ENCODE measurements at regions not wholly inside any gene's neighbourhood (a gene's known extent, or its start where the extent isn't known, plus 50 kb on each side); places are given as distances from the start of the nearest gene placed in this dataset.

DNA sequence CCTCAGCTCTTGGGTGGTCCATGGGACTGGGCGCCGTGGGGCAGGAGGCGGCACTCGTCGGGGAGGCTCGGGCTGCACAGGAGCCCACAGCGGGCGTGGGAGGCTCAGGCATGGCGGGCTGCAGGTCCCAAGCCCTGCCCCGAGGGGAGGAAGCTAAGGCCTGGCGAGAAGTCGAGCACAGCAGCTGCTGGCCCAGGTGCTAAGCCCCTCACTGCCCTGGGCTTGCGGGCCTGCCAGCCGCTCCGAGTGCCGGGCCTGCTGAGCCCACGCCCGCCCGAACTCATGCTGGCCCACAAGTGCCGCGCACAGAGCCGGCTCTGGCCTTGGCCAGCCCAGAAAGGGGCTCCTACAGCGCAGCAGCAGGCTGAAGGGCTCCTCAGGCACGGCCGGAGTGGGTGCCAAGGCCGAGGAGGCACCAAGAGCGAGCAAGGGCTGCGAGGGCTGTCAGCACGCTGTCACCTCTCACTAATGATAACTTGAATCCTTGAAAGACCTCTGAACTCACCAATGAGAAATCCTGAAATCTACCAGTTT, 1506.8 kb upstream of the WWC1 start:
- no peak overlapping the region for H3K4me2 ChIP-seq (ENCODE audit: low read length)
- H3K36me3 ChIP-seq (ENCODE audit: insufficient read depth, low read length), result no peaks in the 10 kb centered on the region
- H3K9me3 ChIP-seq (ENCODE audit: low read length), result no peaks in the 10 kb centered on the region
- TF ChIP-seq EP300 (conservative IDR thresholded peaks at IDR 0.05; ENCODE audit: poor library complexity, severe bottlenecking) (no peak), POLR2AphosphoS5 (IDR thresholded peaks at IDR 0.05) (no peak), RAD21 (conservative IDR thresholded peaks at IDR 0.05) (no peak), EZH2 (IDR thresholded peaks at IDR 0.05; ENCODE audit: borderline replicate concordance, insufficient read depth, low read length, poor library complexity, severe bottlenecking) (no peak), SMC3 (conservative IDR thresholded peaks at IDR 0.05; ENCODE audit: poor library complexity) (no peak)
- TF ChIP-seq, protein P1, sequence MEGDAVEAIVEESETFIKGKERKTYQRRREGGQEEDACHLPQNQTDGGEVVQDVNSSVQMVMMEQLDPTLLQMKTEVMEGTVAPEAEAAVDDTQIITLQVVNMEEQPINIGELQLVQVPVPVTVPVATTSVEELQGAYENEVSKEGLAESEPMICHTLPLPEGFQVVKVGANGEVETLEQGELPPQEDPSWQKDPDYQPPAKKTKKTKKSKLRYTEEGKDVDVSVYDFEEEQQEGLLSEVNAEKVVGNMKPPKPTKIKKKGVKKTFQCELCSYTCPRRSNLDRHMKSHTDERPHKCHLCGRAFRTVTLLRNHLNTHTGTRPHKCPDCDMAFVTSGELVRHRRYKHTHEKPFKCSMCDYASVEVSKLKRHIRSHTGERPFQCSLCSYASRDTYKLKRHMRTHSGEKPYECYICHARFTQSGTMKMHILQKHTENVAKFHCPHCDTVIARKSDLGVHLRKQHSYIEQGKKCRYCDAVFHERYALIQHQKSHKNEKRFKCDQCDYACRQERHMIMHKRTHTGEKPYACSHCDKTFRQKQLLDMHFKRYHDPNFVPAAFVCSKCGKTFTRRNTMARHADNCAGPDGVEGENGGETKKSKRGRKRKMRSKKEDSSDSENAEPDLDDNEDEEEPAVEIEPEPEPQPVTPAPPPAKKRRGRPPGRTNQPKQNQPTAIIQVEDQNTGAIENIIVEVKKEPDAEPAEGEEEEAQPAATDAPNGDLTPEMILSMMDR (IDR thresholded peaks at IDR 0.05; ENCODE audit: poor library complexity, severe bottlenecking), result no peak
- no peak overlapping the region for H3K4me3 ChIP-seq (ENCODE audit: low read length)
- no peaks in the 10 kb centered on the region for H3K9me2 ChIP-seq (ENCODE audit: insufficient read depth, low read length)
- H2AFZ ChIP-seq (ENCODE audit: low read depth, low read length), result no peak overlapping the region
- no peak overlapping the region for H3K9ac ChIP-seq (ENCODE audit: low read length)
- H3K79me2 ChIP-seq (replicated peaks; ENCODE audit: insufficient read depth, low read length), result no peaks in the 10 kb centered on the region
- no peaks in the 10 kb centered on the region for H3F3A ChIP-seq (ENCODE audit: insufficient read depth, low read length, poor library complexity, severe bottlenecking)
- H4K20me1 ChIP-seq (ENCODE audit: insufficient read depth), result no peaks in the 10 kb centered on the region
- H3K27me3 ChIP-seq (ENCODE audit: insufficient read depth, low read depth, low read length), result no peaks in the 10 kb centered on the region
- no peak overlapping the region for H3K27ac ChIP-seq (ENCODE audit: low read length)

DNA sequence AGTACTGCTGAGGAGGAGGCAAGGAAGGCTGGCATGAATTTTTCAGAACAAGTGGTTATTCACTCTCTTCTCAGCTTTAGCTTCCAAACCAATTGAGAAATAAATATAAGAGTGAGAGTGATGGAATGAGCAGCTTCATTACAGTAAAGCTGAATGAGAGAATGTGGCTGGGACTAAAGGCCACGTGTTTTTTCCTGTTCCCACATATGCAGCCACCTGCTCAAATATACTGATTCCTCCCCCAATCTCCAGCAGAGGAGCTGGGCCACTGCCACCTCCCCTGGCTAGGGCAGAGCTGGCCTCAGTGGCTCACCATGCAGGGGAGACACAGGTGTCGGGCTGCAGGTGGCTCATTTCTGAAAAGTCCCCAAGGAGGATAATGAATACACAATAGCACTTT, 1505.3 kb upstream of the WWC1 start:
- no peak overlapping the region for H3K4me2 ChIP-seq (ENCODE audit: low read length)
- no peaks in the 10 kb centered on the region for H3K9me3 ChIP-seq (ENCODE audit: low read length)
- H2AFZ ChIP-seq (ENCODE audit: low read depth, low read length), result no peak overlapping the region
- no peak overlapping the region for H3K9ac ChIP-seq (ENCODE audit: low read length)
- H3F3A ChIP-seq (ENCODE audit: insufficient read depth, low read length, poor library complexity, severe bottlenecking), result no peaks in the 10 kb centered on the region
- H3K36me3 ChIP-seq (ENCODE audit: insufficient read depth, low read length), result no peaks in the 10 kb centered on the region
- no peak overlapping the region for H3K27ac ChIP-seq (ENCODE audit: low read length)
- TF ChIP-seq POLR2AphosphoS5 (IDR thresholded peaks at IDR 0.05) (no peak), SMC3 (conservative IDR thresholded peaks at IDR 0.05; ENCODE audit: poor library complexity) (no peak), MXI1 (conservative IDR thresholded peaks at IDR 0.05; ENCODE audit: poor library complexity, severe bottlenecking) (no peak), TAF1 (IDR thresholded peaks at IDR 0.05; ENCODE audit: low read depth) (no peak)
- TF ChIP-seq, protein P1 (IDR thresholded peaks at IDR 0.05; ENCODE audit: poor library complexity, severe bottlenecking), result no peak
- TF ChIP-seq, protein P2, sequence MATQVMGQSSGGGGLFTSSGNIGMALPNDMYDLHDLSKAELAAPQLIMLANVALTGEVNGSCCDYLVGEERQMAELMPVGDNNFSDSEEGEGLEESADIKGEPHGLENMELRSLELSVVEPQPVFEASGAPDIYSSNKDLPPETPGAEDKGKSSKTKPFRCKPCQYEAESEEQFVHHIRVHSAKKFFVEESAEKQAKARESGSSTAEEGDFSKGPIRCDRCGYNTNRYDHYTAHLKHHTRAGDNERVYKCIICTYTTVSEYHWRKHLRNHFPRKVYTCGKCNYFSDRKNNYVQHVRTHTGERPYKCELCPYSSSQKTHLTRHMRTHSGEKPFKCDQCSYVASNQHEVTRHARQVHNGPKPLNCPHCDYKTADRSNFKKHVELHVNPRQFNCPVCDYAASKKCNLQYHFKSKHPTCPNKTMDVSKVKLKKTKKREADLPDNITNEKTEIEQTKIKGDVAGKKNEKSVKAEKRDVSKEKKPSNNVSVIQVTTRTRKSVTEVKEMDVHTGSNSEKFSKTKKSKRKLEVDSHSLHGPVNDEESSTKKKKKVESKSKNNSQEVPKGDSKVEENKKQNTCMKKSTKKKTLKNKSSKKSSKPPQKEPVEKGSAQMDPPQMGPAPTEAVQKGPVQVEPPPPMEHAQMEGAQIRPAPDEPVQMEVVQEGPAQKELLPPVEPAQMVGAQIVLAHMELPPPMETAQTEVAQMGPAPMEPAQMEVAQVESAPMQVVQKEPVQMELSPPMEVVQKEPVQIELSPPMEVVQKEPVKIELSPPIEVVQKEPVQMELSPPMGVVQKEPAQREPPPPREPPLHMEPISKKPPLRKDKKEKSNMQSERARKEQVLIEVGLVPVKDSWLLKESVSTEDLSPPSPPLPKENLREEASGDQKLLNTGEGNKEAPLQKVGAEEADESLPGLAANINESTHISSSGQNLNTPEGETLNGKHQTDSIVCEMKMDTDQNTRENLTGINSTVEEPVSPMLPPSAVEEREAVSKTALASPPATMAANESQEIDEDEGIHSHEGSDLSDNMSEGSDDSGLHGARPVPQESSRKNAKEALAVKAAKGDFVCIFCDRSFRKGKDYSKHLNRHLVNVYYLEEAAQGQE (IDR thresholded peaks at IDR 0.05; ENCODE audit: borderline replicate concordance), result no peak
- H4K20me1 ChIP-seq (ENCODE audit: insufficient read depth), result no peaks in the 10 kb centered on the region
- no peaks in the 10 kb centered on the region for H3K27me3 ChIP-seq (ENCODE audit: insufficient read depth, low read depth, low read length)
- no peak overlapping the region for H3K4me3 ChIP-seq (ENCODE audit: low read length)
- no peaks in the 10 kb centered on the region for H3K79me2 ChIP-seq (replicated peaks; ENCODE audit: insufficient read depth, low read length)
- no peaks in the 10 kb centered on the region for H3K9me2 ChIP-seq (ENCODE audit: insufficient read depth, low read length)
